PC-3 (cell line): ENCODE measurements at regions not wholly inside any gene's neighbourhood (a gene's known extent, or its start where the extent isn't known, plus 50 kb on each side); places are given as distances from the start of the nearest gene placed in this dataset.

Source experiments
- ATAC-seq: fragments of 200-7000 bp; cut with Tn5 transposase; 2 replicates; pipeline ENCODE4 v1.9.1; 2020; ENCODE audit warnings: mild to moderate bottlenecking, moderate library complexity
- BruUV-seq: library from RNA; stranded (reverse); fragments of 400-500 nt; replicated peaks from 2 replicates; lab custom pipeline; 2021; lab: Mats Ljungman, UMichigan
- CTCF ChIA-PET: fragments of 300-600 bp; sonication (Branson Sonifier 250); formaldehyde crosslinking; loops from one replicate; lab custom pipeline; 2022; ENCODE audit warnings: antibody characterized with exemption; lab: Charles Lee
- POLR2A ChIA-PET: fragments of 300-600 bp; sonication (Branson Sonifier 250); formaldehyde crosslinking; loops from one replicate; lab custom pipeline; 2022; ENCODE audit warnings: antibody characterized with exemption; ENCODE audit not compliant: unreplicated experiment; lab: Charles Lee
- DNase-seq: peaks from one replicate; pipeline ENCODE4 v3.0.0-alpha.2; 2015
- H2AFZ ChIP-seq: fragments of 300-600 bp; sonication (generic); 2 replicates; pipeline ENCODE4 v1.6.0; 2016; ENCODE audit warnings: antibody characterized with exemption, low read length
- H3F3A ChIP-seq: fragments of 300-600 bp; sonication (generic); one replicate; pipeline ENCODE4 v1.6.0; 2017; ENCODE audit warnings: antibody characterized with exemption, low read length, control low read depth, mild to moderate bottlenecking; ENCODE audit not compliant: unreplicated experiment
- H3K27ac ChIP-seq: fragments of 300-600 bp; sonication (generic); 2 replicates; pipeline ENCODE4 v1.5.1; 2016; ENCODE audit warnings: mild to moderate bottlenecking, low read length
- H3K27me3 ChIP-seq: fragments of 300-600 bp; sonication (generic); 2 replicates; pipeline ENCODE4 v1.6.1; 2016; ENCODE audit warnings: low read length, mixed read lengths
- H3K36me3 ChIP-seq: fragments of 300-600 bp; sonication (generic); 2 replicates; pipeline ENCODE4 v1.6.1; 2016; ENCODE audit warnings: low read depth, mixed run types, low read length, mixed read lengths
- H3K4me1 ChIP-seq: fragments of 300-600 bp; sonication (generic); 2 replicates; pipeline ENCODE4 v1.5.1; 2016; ENCODE audit warnings: low read length; ENCODE audit not compliant: insufficient read depth
- H3K4me2 ChIP-seq: fragments of 300-600 bp; sonication (generic); 2 replicates; pipeline ENCODE4 v1.6.0; 2016; ENCODE audit warnings: low read length
- H3K4me3 ChIP-seq: fragments of 300-600 bp; sonication (generic); 2 replicates; pipeline ENCODE4 v1.5.1; 2016; ENCODE audit warnings: mild to moderate bottlenecking, low read length, mixed read lengths
- H3K79me2 ChIP-seq: fragments of 300-600 bp; sonication (generic); 2 replicates; pipeline ENCODE4 v1.6.1; 2017; ENCODE audit warnings: low read length, mixed read lengths
- H3K9ac ChIP-seq: fragments of 300-600 bp; sonication (generic); 2 replicates; pipeline ENCODE4 v1.6.0; 2016; ENCODE audit warnings: mild to moderate bottlenecking, low read length
- H3K9me2 ChIP-seq: fragments of 300-600 bp; sonication (generic); replicated peaks from 2 replicates; pipeline ENCODE4 v1.6.1; 2016; ENCODE audit warnings: mixed run types, low read length, mixed read lengths
- H3K9me3 ChIP-seq: fragments of 300-600 bp; sonication (generic); 2 replicates; pipeline ENCODE4 v1.6.1; 2016; ENCODE audit warnings: low read length, mixed read lengths
- H4K20me1 ChIP-seq: fragments of 300-600 bp; sonication (generic); 2 replicates; pipeline ENCODE4 v1.6.1; 2016; ENCODE audit warnings: low read length, mixed read lengths
- EZH2 ChIP-seq: fragments of 300-600 bp; sonication (generic); IDR thresholded peaks from one replicate; pipeline ENCODE4 v1.6.1; 2017; ENCODE audit warnings: antibody characterized with exemption, mild to moderate bottlenecking, low read length; ENCODE audit not compliant: unreplicated experiment
- EZH2phosphoT487 ChIP-seq: fragments of 300-600 bp; sonication (generic); IDR thresholded peaks from 2 replicates; pipeline ENCODE4 v1.6.1; 2018; ENCODE audit warnings: mild to moderate bottlenecking, antibody characterized with exemption, low read length, borderline replicate concordance
- intact Hi-C: fragments of 100-400 bp; cut with micrococcal nuclease; formaldehyde crosslinking; loops from 2 replicates; pipeline ENCODE4 v1.9.0; 2023
- TF ChIP-seq, protein P1 (sequence below): fragments of 300-600 bp; sonication (generic); conservative IDR thresholded peaks from 2 replicates; pipeline ENCODE4 v1.5.1; 2017; ENCODE audit warnings: antibody characterized with exemption, low read depth, mild to moderate bottlenecking, low read length

DNA sequence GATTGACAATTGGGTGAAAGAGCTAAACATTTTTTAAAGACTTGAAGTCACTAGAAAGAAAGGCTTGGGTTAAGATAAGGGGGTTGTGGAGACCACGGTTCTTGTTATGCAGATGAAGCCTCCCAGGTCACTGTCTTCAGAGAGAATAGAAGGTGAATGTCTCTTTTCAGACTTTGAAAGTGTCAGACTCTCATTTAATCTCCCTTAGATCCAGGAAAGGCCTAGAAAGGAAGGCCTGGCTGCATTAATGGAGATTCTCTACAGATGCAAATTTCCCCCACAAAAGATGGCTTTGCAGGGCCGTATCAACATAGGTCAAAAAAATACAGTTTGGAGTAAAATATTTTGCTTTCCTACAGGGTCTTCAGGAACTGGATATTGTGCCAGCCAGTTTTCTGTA, 193.9 kb downstream of the RTP5 start:
- ATAC-seq, result no peak

DNA sequence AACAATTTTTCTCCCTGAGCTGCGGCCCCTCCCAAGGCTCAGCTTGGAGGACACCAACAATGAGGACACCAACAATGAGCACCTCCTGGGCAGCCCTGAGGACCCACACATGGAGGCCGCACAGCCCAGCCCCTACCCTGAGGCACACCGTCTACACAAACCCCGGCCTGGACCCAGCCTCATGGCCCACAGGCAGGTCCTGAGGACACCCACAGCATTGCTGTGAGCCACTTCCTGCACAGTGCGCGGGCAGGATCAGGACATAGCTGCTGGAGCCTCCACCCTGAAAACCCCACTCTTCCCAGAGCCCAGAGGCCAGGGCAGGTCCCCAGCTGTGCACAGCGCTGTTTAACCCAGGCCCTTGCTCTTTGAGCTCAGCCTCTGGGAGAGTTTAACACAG, 194.3 kb downstream of the RTP5 start:
- no peak for ATAC-seq
- Histone ChIP-seq H4K20me1 (no peaks in the 10 kb centered on the region), H3K4me2 (no peak overlapping the region), H3K27me3 (peaks cover 18% of the 10 kb centered on the region), H3K27ac (no peak overlapping the region), H2AFZ (no peak overlapping the region), H3K9me3 (no peaks in the 10 kb centered on the region), H3K9ac (no peak overlapping the region), H3K9me2 (no peaks in the 10 kb centered on the region), H3K36me3 (no peaks in the 10 kb centered on the region), H3F3A (no peaks in the 10 kb centered on the region), H3K4me1 (no peaks in the 10 kb centered on the region), H3K79me2 (no peaks in the 10 kb centered on the region), H3K4me3 (no peak overlapping the region)
- BruUV-seq, result no TSS peak
- CTCF ChIA-PET, result no interaction called here
- DNase-seq, result no peak
- POLR2A ChIA-PET, result no interaction called here
- TF ChIP-seq EZH2, result no peak
- no peak for TF ChIP-seq EZH2phosphoT487
- TF ChIP-seq, protein P1, sequence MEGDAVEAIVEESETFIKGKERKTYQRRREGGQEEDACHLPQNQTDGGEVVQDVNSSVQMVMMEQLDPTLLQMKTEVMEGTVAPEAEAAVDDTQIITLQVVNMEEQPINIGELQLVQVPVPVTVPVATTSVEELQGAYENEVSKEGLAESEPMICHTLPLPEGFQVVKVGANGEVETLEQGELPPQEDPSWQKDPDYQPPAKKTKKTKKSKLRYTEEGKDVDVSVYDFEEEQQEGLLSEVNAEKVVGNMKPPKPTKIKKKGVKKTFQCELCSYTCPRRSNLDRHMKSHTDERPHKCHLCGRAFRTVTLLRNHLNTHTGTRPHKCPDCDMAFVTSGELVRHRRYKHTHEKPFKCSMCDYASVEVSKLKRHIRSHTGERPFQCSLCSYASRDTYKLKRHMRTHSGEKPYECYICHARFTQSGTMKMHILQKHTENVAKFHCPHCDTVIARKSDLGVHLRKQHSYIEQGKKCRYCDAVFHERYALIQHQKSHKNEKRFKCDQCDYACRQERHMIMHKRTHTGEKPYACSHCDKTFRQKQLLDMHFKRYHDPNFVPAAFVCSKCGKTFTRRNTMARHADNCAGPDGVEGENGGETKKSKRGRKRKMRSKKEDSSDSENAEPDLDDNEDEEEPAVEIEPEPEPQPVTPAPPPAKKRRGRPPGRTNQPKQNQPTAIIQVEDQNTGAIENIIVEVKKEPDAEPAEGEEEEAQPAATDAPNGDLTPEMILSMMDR, result no peak
- intact Hi-C loops, result no loop called here

More for the DNA sequence above, 193.9 kb downstream of the RTP5 start:
- H3F3A ChIP-seq, result no peaks in the 10 kb centered on the region
- CTCF ChIA-PET, result no interaction called here
- no peaks in the 10 kb centered on the region for H3K9me2 ChIP-seq
- TF ChIP-seq, protein P1, result no peak
- no peak for TF ChIP-seq EZH2
- no peak for TF ChIP-seq EZH2phosphoT487
- POLR2A ChIA-PET, result no interaction called here
- no peak overlapping the region for H2AFZ ChIP-seq
- intact Hi-C loops, result no loop called here
- H3K4me1 ChIP-seq, result no peaks in the 10 kb centered on the region
- H3K9me3 ChIP-seq, result no peaks in the 10 kb centered on the region
- H3K4me2 ChIP-seq, result no peak overlapping the region
- DNase-seq, result no peak
- H4K20me1 ChIP-seq, result no peaks in the 10 kb centered on the region
- H3K27me3 ChIP-seq, result peaks cover 22% of the 10 kb centered on the region
- H3K36me3 ChIP-seq, result no peaks in the 10 kb centered on the region
- no peaks in the 10 kb centered on the region for H3K79me2 ChIP-seq
- H3K27ac ChIP-seq, result no peak overlapping the region
- no peak overlapping the region for H3K4me3 ChIP-seq
- no peak overlapping the region for H3K9ac ChIP-seq
- no TSS peak for BruUV-seq

DNA sequence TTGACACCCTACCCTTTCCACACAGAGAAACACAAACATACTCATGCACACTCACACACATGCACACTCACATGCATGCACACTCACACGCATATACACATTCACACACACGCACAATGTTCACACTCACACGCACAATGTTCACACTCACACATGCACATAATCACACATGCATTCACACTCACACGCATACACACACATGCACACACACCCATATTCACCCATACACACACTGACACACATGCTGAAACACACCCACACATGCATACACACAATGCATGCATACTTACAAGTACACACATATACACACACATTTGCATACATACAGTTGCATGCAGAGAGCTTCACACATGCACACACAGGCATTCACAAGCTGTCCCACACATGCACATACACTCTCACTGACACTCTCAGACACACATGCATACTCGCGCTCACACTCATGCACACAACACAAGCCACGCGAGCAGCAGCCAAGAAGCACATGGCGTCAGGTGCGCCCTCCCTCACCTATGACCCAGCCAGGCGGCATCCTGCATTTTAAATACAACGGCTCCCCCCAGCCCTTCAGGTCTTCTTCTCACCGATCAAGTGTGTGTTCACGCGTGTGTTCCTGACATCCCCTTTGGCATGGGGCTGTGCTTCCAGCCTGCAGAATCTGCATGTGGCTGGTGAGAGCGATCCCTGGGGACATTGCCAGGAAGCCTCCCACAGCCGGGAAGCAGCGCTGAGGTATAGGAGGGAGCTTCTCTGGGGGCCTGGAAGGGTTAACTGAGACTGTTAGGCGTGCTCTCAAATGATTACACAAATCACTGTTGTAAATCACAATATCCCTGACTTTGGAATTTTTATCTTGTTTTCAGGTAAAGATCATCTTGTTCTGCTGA, 195.1 kb downstream of the RTP5 start:
- Histone ChIP-seq H3K9me3 (no peaks in the 10 kb centered on the region), H3K9ac (no peak overlapping the region), H3K4me2 (no peak overlapping the region), H2AFZ (no peak overlapping the region), H3K79me2 (no peaks in the 10 kb centered on the region), H3K4me3 (no peak overlapping the region), H3K36me3 (no peaks in the 10 kb centered on the region), H3F3A (no peaks in the 10 kb centered on the region), H3K4me1 (no peaks in the 10 kb centered on the region), H3K9me2 (no peaks in the 10 kb centered on the region), H3K27me3 (peaks cover 10% of the 10 kb centered on the region), H3K27ac (no peak overlapping the region), H4K20me1 (no peaks in the 10 kb centered on the region)
- intact Hi-C loops, result no loop called here
- BruUV-seq, result no TSS peak
- no peak for DNase-seq
- POLR2A ChIA-PET, result no interaction called here
- no peak for ATAC-seq
- CTCF ChIA-PET, result no interaction called here
- no peak for TF ChIP-seq EZH2phosphoT487
